HCT116 (cell line): ENCODE measurements at regions not wholly inside any gene's neighbourhood (a gene's known extent, or its start where the extent isn't known, plus 50 kb on each side); places are given as distances from the start of the nearest gene placed in this dataset.

Experiments
- ATAC-seq: fragments of 200-7000 bp; cut with Tn5 transposase; 2 replicates; pipeline ENCODE4 v1.9.1; 2020; ENCODE audit warnings: mild to moderate bottlenecking, moderate library complexity
- BruUV-seq: library from RNA; stranded (reverse); fragments of 400-500 nt; replicated peaks from 2 replicates; lab custom pipeline; 2021; lab: Mats Ljungman, UMichigan
- CTCF ChIA-PET: fragments of 300-600 bp; sonication (Branson Sonifier 250); formaldehyde crosslinking; loops from one replicate; lab custom pipeline; 2021; ENCODE audit warnings: antibody characterized with exemption; lab: Charles Lee
- POLR2A ChIA-PET: fragments of 300-600, 350-600 bp; sonication (Branson Sonifier 250); formaldehyde crosslinking; loops from one replicate; lab custom pipeline; 2021; ENCODE audit warnings: antibody characterized with exemption; lab: Charles Lee
- RAD21 ChIA-PET, 2 experiments: fragments of 300-600 bp; sonication (Branson Sonifier 250); formaldehyde crosslinking; loops; one replicate each; lab custom pipeline; 2023; ENCODE audit warnings: low total read pairs in 2 of 2; ENCODE audit not compliant: uncharacterized antibody in 2 of 2, unreplicated experiment in 2 of 2, low non-redundant PET in 1 of 2; lab: Charles Lee
- DNase-seq: peaks from one replicate; pipeline ENCODE4 v3.0.0-alpha.2; 2010; ENCODE audit warnings: low read depth, low spot score
- H2AFZ ChIP-seq: fragments of 200-600 bp; shearing (Covaris generic), sonication (generic); 2 replicates; pipeline ENCODE4 v1.6.1; 2017; ENCODE audit warnings: low read depth, mixed run types, mixed read lengths, antibody characterized with exemption, low read length; ENCODE audit not compliant: poor library complexity, severe bottlenecking
- H3K27ac ChIP-seq: 2 replicates; pipeline ENCODE4 v1.5.1; 2012; ENCODE audit warnings: low read depth, low read length
- H3K27me3 ChIP-seq: fragments of 200-600 bp; sonication (generic); 2 replicates; pipeline ENCODE4 v1.6.1; 2016; ENCODE audit warnings: mixed run types, low read length, mixed read lengths; ENCODE audit not compliant: insufficient read depth
- H3K36me3 ChIP-seq, 2 experiments: fragments of 200-500 bp in 1 of 2; fragments of 200-600 bp in 1 of 2; sonication (Bioruptor generic) in 1 of 2; sonication (generic) in 1 of 2; 2 replicates each; pipeline versions ENCODE4 v1.5.1 to v1.6.1; 2014 to 2016; ENCODE audit warnings: low read length in 2 of 2, inconsistent platforms in 1 of 2, mixed read lengths in 1 of 2, mixed run types in 1 of 2; ENCODE audit not compliant: insufficient read depth in 2 of 2, control insufficient read depth in 1 of 2
- H3K4me1 ChIP-seq, 2 experiments: fragments of 200-600 bp in 1 of 2; sonication (generic) in 1 of 2; 2 replicates each; pipeline versions ENCODE4 v1.5.1 to v1.6.1; 2012 to 2017; ENCODE audit warnings: low read length in 2 of 2, inconsistent platforms in 1 of 2, mild to moderate bottlenecking in 1 of 2, mixed read lengths in 1 of 2, mixed run types in 1 of 2, moderate library complexity in 1 of 2; ENCODE audit not compliant: insufficient read depth in 2 of 2, control insufficient read depth in 1 of 2
- H3K4me2 ChIP-seq: fragments of 200-600 bp; sonication (generic); 2 replicates; pipeline ENCODE4 v1.6.1; 2017; ENCODE audit warnings: mixed run types, low read length, mixed read lengths
- H3K4me3 ChIP-seq, 2 experiments: fragments of 200-600 bp in 1 of 2; sonication (generic) in 1 of 2; replicated peaks in 1 of 2; 2 replicates each; pipeline ENCODE4 v1.5.1; 2011 to 2016; ENCODE audit warnings: low read length in 2 of 2, control low read depth in 1 of 2, low read depth in 1 of 2, mild to moderate bottlenecking in 1 of 2, mixed read lengths in 1 of 2, mixed run types in 1 of 2
- H3K79me2 ChIP-seq: fragments of 200-600 bp; sonication (generic); 2 replicates; pipeline ENCODE4 v1.6.1; 2017; ENCODE audit warnings: mild to moderate bottlenecking, mixed run types, low read length, moderate library complexity, mixed read lengths; ENCODE audit not compliant: insufficient read depth
- H3K9ac ChIP-seq: fragments of 200-600 bp; sonication (generic); 2 replicates; pipeline ENCODE4 v1.6.1; 2016; ENCODE audit warnings: low read length, mixed read lengths
- H3K9me2 ChIP-seq: fragments of 200-600 bp; sonication (generic), shearing (Covaris generic); 2 replicates; pipeline ENCODE4 v1.6.1; 2017; ENCODE audit warnings: mixed run types, mild to moderate bottlenecking, moderate library complexity; ENCODE audit not compliant: insufficient read depth
- H3K9me3 ChIP-seq, 2 experiments: fragments of 200-500 bp in 1 of 2; fragments of 200-600 bp in 1 of 2; sonication (Bioruptor generic) in 1 of 2; sonication (generic) in 1 of 2; 2 replicates each; pipeline ENCODE4 v1.6.1; 2014 to 2017; ENCODE audit warnings: low read length in 2 of 2, mixed read lengths in 2 of 2, inconsistent platforms in 1 of 2, low read depth in 1 of 2, mild to moderate bottlenecking in 1 of 2, mixed run types in 1 of 2, moderate library complexity in 1 of 2; ENCODE audit not compliant: control insufficient read depth in 1 of 2, insufficient read depth in 1 of 2
- H4K20me1 ChIP-seq: fragments of 200-600 bp; sonication (generic), shearing (Covaris generic); 2 replicates; pipeline ENCODE4 v1.6.1; 2017; ENCODE audit warnings: mixed run types, mild to moderate bottlenecking, moderate library complexity; ENCODE audit not compliant: insufficient read depth
- CBX3 ChIP-seq: IDR thresholded peaks from 2 replicates; pipeline ENCODE4 v1.6.1; 2012; ENCODE audit warnings: low read depth
- EGR1 ChIP-seq: IDR thresholded peaks from 2 replicates; pipeline ENCODE4 v1.6.1; 2012; ENCODE audit warnings: low read depth
- EZH2phosphoT487 ChIP-seq: fragments of 200-600 bp; IDR thresholded peaks from 2 replicates; pipeline ENCODE4 v1.6.1; 2018; ENCODE audit warnings: antibody characterized with exemption, borderline replicate concordance
- FOSL1 ChIP-seq: IDR thresholded peaks from 2 replicates; pipeline ENCODE4 v1.6.1; 2012; ENCODE audit warnings: low read depth
- JUND ChIP-seq: IDR thresholded peaks from 2 replicates; pipeline ENCODE4 v1.6.1; 2012
- MAX ChIP-seq: IDR thresholded peaks from 2 replicates; pipeline ENCODE4 v1.6.1; 2012
- POLR2A ChIP-seq: IDR thresholded peaks from 2 replicates; pipeline ENCODE4 v1.7.0; 2011; ENCODE audit warnings: borderline replicate concordance; ENCODE audit not compliant: insufficient read depth, insufficient read length; ENCODE audit errors: extremely low read depth
- RAD21 ChIP-seq: IDR thresholded peaks from 2 replicates; pipeline ENCODE4 v1.6.1; 2012; ENCODE audit warnings: low read depth, mild to moderate bottlenecking
- SP1 ChIP-seq: IDR thresholded peaks from 2 replicates; pipeline ENCODE4 v1.6.1; 2012; ENCODE audit warnings: low read depth
- TCF7L2 ChIP-seq: IDR thresholded peaks from 2 replicates; pipeline ENCODE4 v1.7.0; 2011; ENCODE audit warnings: borderline replicate concordance, inconsistent platforms; ENCODE audit not compliant: insufficient read depth, insufficient read length; ENCODE audit errors: extremely low read depth
- ZFX ChIP-seq: fragments of 450-650 bp; IDR thresholded peaks from 2 replicates; pipeline ENCODE4 v1.6.1; 2017
- intact Hi-C: fragments of 100-400 bp; cut with micrococcal nuclease; formaldehyde crosslinking; loops from 2 replicates; pipeline ENCODE4 v1.10.0; 2022

- Histone ChIP-seq H3K9me2 (no peaks in the 10 kb centered on the region), H2AFZ (no peak overlapping the region), H3K4me3 (no peak overlapping the region), H3K4me2 (no peak overlapping the region), H3K9ac (no peak overlapping the region), H3K9me3 (no peaks in the 10 kb centered on the region), H3K27me3 (no peaks in the 10 kb centered on the region), H3K79me2 (no peaks in the 10 kb centered on the region), H3K4me1 (peaks cover 0 to 4% of the 10 kb centered on the region in 2 experiments; a peak in 1 of 4 replicates), H4K20me1 (no peaks in the 10 kb centered on the region), H3K36me3 (no peaks in the 10 kb centered on the region), H3K27ac (no peak overlapping the region)
- ATAC-seq (no peak), DNase-seq (no peak)
- intact Hi-C loops = loop anchor here (2.0 to 10.0 kb wide), 3 partner anchors 152 to 415 kb away; partner anchors contain the start of genes LRIG2 and SLC16A1
- CTCF ChIA-PET = interaction anchor here (1.4 to 5.4 kb wide), 5 partner anchors 75 to 414 kb away, joined by 9 to 114 read pairs (median 11); partner anchors contain the start of genes LRIG2 and PPM1J
- BruUV-seq = no TSS peak
- no peak for TF ChIP-seq POLR2A
- TF ChIP-seq FOSL1 = no peak
- no peak for TF ChIP-seq EGR1
- TF ChIP-seq EZH2phosphoT487 = no peak
- TF ChIP-seq JUND = no peak
- TF ChIP-seq SP1 = no peak
- TF ChIP-seq MAX = no peak
- no peak for TF ChIP-seq TCF7L2
- no peak for TF ChIP-seq RAD21
- no peak for TF ChIP-seq CBX3
- no peak for TF ChIP-seq ZFX
- POLR2A ChIA-PET = interaction anchor here (2.5 kb wide), 1 partner anchor 89 kb away, joined by 16 read pairs; the partner anchor contains the start of gene PPM1J
- RAD21 ChIA-PET = interaction anchor here (1.5 to 2.3 kb wide), 3 partner anchors 89 to 151 kb away, joined by 3 to 16 read pairs (median 13); partner anchors contain the start of genes PPM1J (in 2 of the 2) and SLC16A1 (in 1 of the 2)
These were observed 90.2 kb upstream of the PPM1J start for GRCh38 chr1:112805155-112805853.
